SU-DHL-6 (cell line): ENCODE measurements at regions not wholly inside any gene's neighbourhood (a gene's known extent, or its start where the extent isn't known, plus 50 kb on each side); places are given as distances from the start of the nearest gene placed in this dataset.

Experiments used
- CTCF ChIP-seq: fragments of 200-600 bp; sonication (generic); IDR thresholded peaks from one replicate; pipeline ENCODE4 v1.5.1; 2017; ENCODE audit warnings: antibody characterized with exemption, mild to moderate bottlenecking, low read length, moderate library complexity; ENCODE audit not compliant: insufficient read depth, poor library complexity, severe bottlenecking
- EZH2phosphoT487 ChIP-seq: fragments of 200-600 bp; sonication (generic), shearing (Covaris generic); conservative IDR thresholded peaks from 2 replicates; pipeline ENCODE4 v1.6.1; 2018; ENCODE audit warnings: mild to moderate bottlenecking, antibody characterized with exemption, low read length, moderate library complexity, mixed read lengths

- TF ChIP-seq CTCF (no peak), EZH2phosphoT487 (no peak)
Observed at GRCh38 chr4:126715067-126715466, 917.7 kb upstream of the INTU start.
